Osteocyte (in vitro differentiated cells): ENCODE measurements at regions not wholly inside any gene's neighbourhood (a gene's known extent, or its start where the extent isn't known, plus 50 kb on each side); places are given as distances from the start of the nearest gene placed in this dataset.

Source experiments
- DNase-seq: peaks from one replicate; pipeline ENCODE4 v3.0.0; 2021; ENCODE audit warnings: mixed read lengths; ENCODE audit not compliant: unreplicated experiment; ENCODE audit errors: extremely low spot score
- H3K27ac Mint-ChIP-seq: one replicate; pipeline ENCODE4 v1.8.0; 2021; ENCODE audit warnings: mild to moderate bottlenecking, mixed read lengths; ENCODE audit not compliant: unreplicated experiment
- H3K27me3 Mint-ChIP-seq: one replicate; pipeline ENCODE4 v1.8.0; 2021; ENCODE audit warnings: mixed read lengths; ENCODE audit not compliant: unreplicated experiment
- H3K36me3 Mint-ChIP-seq: one replicate; pipeline ENCODE4 v1.8.0; 2021; ENCODE audit warnings: mixed read lengths; ENCODE audit not compliant: unreplicated experiment
- H3K4me1 Mint-ChIP-seq: one replicate; pipeline ENCODE4 v1.8.0; 2021; ENCODE audit warnings: mixed read lengths; ENCODE audit not compliant: unreplicated experiment
- H3K4me3 Mint-ChIP-seq: one replicate; pipeline ENCODE4 v1.8.0; 2021; ENCODE audit warnings: mild to moderate bottlenecking, moderate library complexity, mixed read lengths; ENCODE audit not compliant: unreplicated experiment
- H3K9me3 Mint-ChIP-seq: one replicate; pipeline ENCODE4 v1.8.0; 2021; ENCODE audit warnings: mixed read lengths; ENCODE audit not compliant: unreplicated experiment
- TF ChIP-seq, protein P1 (sequence below): fragments of 200-600 bp; sonication (generic); IDR thresholded peaks from 2 replicates; pipeline ENCODE4 v1.5.0; 2021; ENCODE audit warnings: antibody characterized with exemption, mild to moderate bottlenecking, moderate library complexity

DNA sequence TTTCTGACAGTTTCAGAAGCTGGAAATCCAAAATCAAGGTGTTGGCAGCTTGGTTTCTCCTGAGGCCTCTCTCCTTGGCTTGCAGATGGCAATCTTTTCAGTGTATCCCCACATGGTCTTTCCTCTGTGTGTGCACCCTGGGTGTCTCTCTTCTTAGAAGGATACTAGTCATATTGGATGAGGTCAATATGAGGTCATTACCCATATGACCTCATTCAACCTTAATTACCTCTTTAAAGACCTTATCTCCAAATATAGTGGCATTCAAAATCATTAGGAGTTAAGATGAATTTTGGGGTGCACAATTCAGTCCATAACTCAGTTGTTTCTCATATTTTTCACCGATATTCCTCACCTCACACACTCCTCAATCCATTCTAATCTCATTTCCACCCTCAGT lies 92.4 kb upstream of the TGM3 start:
- no peaks in the 10 kb centered on the region for H3K36me3 Mint-ChIP-seq
- H3K4me1 Mint-ChIP-seq = peaks cover 4% of the 10 kb centered on the region
- no peak overlapping the region for H3K27ac Mint-ChIP-seq
- DNase-seq = no peak
- H3K4me3 Mint-ChIP-seq = no peak overlapping the region
- TF ChIP-seq, protein P1, sequence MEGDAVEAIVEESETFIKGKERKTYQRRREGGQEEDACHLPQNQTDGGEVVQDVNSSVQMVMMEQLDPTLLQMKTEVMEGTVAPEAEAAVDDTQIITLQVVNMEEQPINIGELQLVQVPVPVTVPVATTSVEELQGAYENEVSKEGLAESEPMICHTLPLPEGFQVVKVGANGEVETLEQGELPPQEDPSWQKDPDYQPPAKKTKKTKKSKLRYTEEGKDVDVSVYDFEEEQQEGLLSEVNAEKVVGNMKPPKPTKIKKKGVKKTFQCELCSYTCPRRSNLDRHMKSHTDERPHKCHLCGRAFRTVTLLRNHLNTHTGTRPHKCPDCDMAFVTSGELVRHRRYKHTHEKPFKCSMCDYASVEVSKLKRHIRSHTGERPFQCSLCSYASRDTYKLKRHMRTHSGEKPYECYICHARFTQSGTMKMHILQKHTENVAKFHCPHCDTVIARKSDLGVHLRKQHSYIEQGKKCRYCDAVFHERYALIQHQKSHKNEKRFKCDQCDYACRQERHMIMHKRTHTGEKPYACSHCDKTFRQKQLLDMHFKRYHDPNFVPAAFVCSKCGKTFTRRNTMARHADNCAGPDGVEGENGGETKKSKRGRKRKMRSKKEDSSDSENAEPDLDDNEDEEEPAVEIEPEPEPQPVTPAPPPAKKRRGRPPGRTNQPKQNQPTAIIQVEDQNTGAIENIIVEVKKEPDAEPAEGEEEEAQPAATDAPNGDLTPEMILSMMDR = no peak
- peaks cover 33% of the 10 kb centered on the region for H3K27me3 Mint-ChIP-seq
- no peaks in the 10 kb centered on the region for H3K9me3 Mint-ChIP-seq

DNA sequence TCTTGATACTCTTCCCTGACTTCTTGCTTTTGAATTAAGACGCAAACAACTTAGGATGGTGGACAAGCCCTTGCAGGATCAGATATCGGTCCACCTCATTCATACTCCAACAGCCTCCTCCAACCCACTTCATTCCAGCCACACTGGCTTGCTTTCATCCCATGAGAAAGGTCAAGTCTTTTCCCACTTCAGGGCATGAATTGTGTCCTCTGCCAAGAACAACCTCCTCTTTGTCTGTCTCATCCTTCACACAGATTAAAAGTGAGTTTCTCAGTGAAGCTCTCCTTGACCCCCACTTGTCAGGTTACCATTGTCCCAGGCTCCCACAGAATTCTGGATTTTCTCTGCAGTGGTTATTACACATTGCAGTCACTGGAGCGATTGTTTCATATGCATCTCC lies 91.8 kb upstream of the TGM3 start:
- H3K27ac Mint-ChIP-seq = no peak overlapping the region
- peaks cover 33% of the 10 kb centered on the region for H3K27me3 Mint-ChIP-seq
- H3K9me3 Mint-ChIP-seq = no peaks in the 10 kb centered on the region
- H3K36me3 Mint-ChIP-seq = no peaks in the 10 kb centered on the region
- TF ChIP-seq, protein P1 = no peak
- H3K4me1 Mint-ChIP-seq = peaks cover 4% of the 10 kb centered on the region
- DNase-seq = no peak
- H3K4me3 Mint-ChIP-seq = no peak overlapping the region

DNA sequence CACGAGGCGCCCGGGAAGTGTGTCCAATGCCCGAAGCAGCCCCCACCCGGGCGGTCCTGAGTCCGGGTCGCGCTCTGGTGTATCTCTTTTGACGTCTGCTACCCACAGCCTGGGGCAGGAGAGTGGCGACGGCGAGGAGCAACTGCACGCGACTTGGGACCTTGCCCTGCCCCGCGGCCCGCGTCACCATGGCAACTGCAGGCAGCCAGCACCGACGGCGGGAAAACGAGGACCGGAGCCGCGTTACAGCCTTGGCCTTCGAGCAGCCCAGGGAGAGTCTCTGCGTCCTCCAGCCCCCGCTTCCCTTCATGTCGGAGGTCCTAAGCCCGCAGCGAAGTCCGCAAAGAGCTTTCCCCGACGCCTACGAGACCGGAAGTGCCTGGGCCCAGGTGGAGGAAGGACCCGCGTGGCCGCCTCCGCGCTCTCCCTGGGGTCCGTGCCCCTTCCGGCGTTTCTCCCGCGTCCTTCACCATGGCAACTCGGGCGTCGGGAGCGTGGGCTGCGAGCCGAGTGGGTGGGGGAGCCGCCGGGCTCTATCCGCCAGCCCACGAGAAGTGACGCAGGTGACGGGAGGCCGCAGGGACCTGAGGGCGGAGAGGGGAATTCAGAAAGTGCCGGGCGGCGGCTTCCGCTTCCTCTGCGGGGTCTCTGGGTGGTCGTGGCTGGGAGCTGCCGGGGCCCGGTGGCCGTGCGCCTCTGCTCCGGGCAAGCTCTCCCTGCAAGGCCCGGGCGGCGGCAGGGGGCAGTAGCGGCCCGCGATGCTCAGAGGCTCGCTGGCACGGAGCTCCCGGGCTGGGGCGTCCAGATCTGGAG lies 88.6 kb upstream of the TGM3 start:
- H3K27me3 Mint-ChIP-seq = peaks cover 40% of the 10 kb centered on the region
- no peaks in the 10 kb centered on the region for H3K9me3 Mint-ChIP-seq
- H3K4me1 Mint-ChIP-seq = peaks cover 4% of the 10 kb centered on the region
- no peaks in the 10 kb centered on the region for H3K36me3 Mint-ChIP-seq
- TF ChIP-seq, protein P1 = peak; percentile 72
- no peak overlapping the region for H3K27ac Mint-ChIP-seq
- peak overlapping the region; percentile 69 for H3K4me3 Mint-ChIP-seq
- DNase-seq = peak; percentile 87

DNA sequence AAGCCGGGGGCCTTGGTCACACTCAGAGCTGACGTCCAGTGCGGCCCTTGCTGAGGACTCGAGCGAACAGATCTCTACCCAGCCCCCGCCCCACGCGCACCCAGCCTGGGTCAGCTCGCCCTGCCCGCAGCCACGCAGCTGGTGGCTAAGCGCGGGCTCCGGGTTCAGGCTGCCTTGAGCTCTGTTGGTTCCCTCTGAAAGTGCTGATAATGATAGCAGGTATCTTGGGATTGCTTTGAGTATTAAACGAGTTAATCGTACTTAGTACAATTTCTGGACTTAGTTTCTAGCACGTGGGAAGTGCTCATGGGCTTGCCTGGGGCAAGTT lies 88.1 kb upstream of the TGM3 start:
- Mint-ChIP-seq H3K36me3 (no peaks in the 10 kb centered on the region), H3K9me3 (no peaks in the 10 kb centered on the region), H3K27me3 (peaks cover 41% of the 10 kb centered on the region), H3K27ac (no peak overlapping the region), H3K4me3 (peak overlapping the region; percentile 69), H3K4me1 (peaks cover 4% of the 10 kb centered on the region)
- DNase-seq = no peak
- TF ChIP-seq, protein P1 = no peak

DNA sequence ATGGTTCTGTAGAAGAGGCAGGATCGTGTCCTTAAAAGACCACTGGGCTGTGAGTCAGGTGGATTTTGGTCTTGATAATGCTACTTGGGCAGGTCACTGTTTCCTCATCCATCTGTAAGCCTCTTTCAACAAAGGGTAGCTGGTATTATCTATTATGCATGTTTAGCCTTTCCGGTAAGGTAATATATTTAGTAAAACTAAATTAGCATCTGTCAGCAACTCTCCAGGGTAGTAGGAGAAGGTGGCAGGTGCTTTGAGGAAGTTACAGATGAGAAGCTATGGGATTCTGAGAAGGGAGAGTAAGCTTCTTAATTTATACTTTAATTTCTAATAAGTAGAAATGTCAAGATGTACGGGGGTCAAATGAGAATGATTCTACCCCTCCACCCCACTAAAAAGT lies 86.9 kb upstream of the TGM3 start:
- Mint-ChIP-seq H3K36me3 (no peaks in the 10 kb centered on the region), H3K4me3 (no peak overlapping the region), H3K4me1 (peaks cover 4% of the 10 kb centered on the region), H3K27ac (no peak overlapping the region), H3K27me3 (peaks cover 36% of the 10 kb centered on the region), H3K9me3 (no peaks in the 10 kb centered on the region)
- TF ChIP-seq, protein P1 = no peak
- DNase-seq = no peak
